NT2/D1 (cell line): ENCODE measurements at regions not wholly inside any gene's neighbourhood (a gene's known extent, or its start where the extent isn't known, plus 50 kb on each side); places are given as distances from the start of the nearest gene placed in this dataset.
"Not testable (repeated sequence)": the region's sequence is repeated elsewhere in the genome, so short reads cannot be mapped to it uniquely, and the experiment has no call there.

ENCODE experiments used
- DNase-seq: peaks from one replicate; pipeline ENCODE4 v3.0.0-alpha.2; 2011; ENCODE audit warnings: low read depth, low spot score
- H3K27me3 ChIP-seq: 2 replicates; pipeline ENCODE4 v1.6.0; 2011; ENCODE audit warnings: mild to moderate bottlenecking; ENCODE audit not compliant: insufficient read length, insufficient read depth
- H3K36me3 ChIP-seq: 2 replicates; pipeline ENCODE4 v1.6.1; 2011; ENCODE audit warnings: mild to moderate bottlenecking, low read length, mixed read lengths; ENCODE audit not compliant: insufficient read depth, insufficient read length
- H3K4me1 ChIP-seq: 2 replicates; pipeline ENCODE4 v1.5.1; 2011; ENCODE audit not compliant: insufficient read depth, insufficient read length
- H3K4me3 ChIP-seq: 2 replicates; pipeline ENCODE4 v1.5.1; 2011; ENCODE audit warnings: low read depth; ENCODE audit not compliant: insufficient read length
- H3K9ac ChIP-seq: 2 replicates; pipeline ENCODE4 v1.6.0; 2011; ENCODE audit warnings: low read depth; ENCODE audit not compliant: insufficient read length
- H3K9me3 ChIP-seq: 2 replicates; pipeline ENCODE4 v1.5.1; 2011; ENCODE audit warnings: mild to moderate bottlenecking, low read length; ENCODE audit not compliant: insufficient read depth
- SUZ12 ChIP-seq: IDR thresholded peaks from 2 replicates; pipeline ENCODE4 v1.6.1; 2011; ENCODE audit not compliant: insufficient read length, insufficient read depth; ENCODE audit errors: extremely low read depth
- YY1 ChIP-seq: IDR thresholded peaks from 2 replicates; pipeline ENCODE4 v1.6.1; 2011; ENCODE audit not compliant: insufficient read length, insufficient read depth
- ZNF274 ChIP-seq: IDR thresholded peaks from 2 replicates; pipeline ENCODE4 v1.6.1; 2011; ENCODE audit warnings: mild to moderate bottlenecking, low read depth, low read length

- no peak for TF ChIP-seq SUZ12
- TF ChIP-seq YY1, result no peak
- no peak for TF ChIP-seq ZNF274
- Histone ChIP-seq H3K9ac (no peak overlapping the region), H3K27me3 (no peaks in the 10 kb centered on the region), H3K4me1 (peaks cover 4% of the 10 kb centered on the region), H3K4me3 (no peak overlapping the region), H3K9me3 (no peaks in the 10 kb centered on the region), H3K36me3 (no peaks in the 10 kb centered on the region)
- no peak for DNase-seq
These were observed 75.1 kb upstream of the NUP50 start for GRCh38 chr22:45088576-45088975.

- H3K4me3 ChIP-seq, result no peak overlapping the region
- DNase-seq, result peak; percentile 78
- no peak overlapping the region for H3K9ac ChIP-seq
- H3K27me3 ChIP-seq, result no peaks in the 10 kb centered on the region
- H3K9me3 ChIP-seq, result no peaks in the 10 kb centered on the region
- peaks cover 7% of the 10 kb centered on the region for H3K4me1 ChIP-seq
- TF ChIP-seq SUZ12 (no peak), ZNF274 (no peak), YY1 (no peak)
- no peaks in the 10 kb centered on the region for H3K36me3 ChIP-seq
These were observed 73.2 kb upstream of the NUP50 start for GRCh38 chr22:45090497-45090910.

- no peak for TF ChIP-seq ZNF274
- no peak for TF ChIP-seq SUZ12
- no peak for TF ChIP-seq YY1
- no peaks in the 10 kb centered on the region for H3K36me3 ChIP-seq
These were observed 72.4 kb upstream of the NUP50 start for GRCh38 chr22:45091254-45091854.

GRCh38 chr22:45091875-45092274 lies 71.8 kb upstream of the NUP50 start:
- not testable (repeated sequence) for H3K36me3 ChIP-seq, H3K4me3 ChIP-seq, H3K4me1 ChIP-seq, H3K27me3 ChIP-seq, H3K9me3 ChIP-seq, DNase-seq
- peak overlapping the region; percentile 11 for H3K9ac ChIP-seq

More at GRCh38 chr22:45091254-45091854, 72.4 kb upstream of the NUP50 start:
- H3K9ac ChIP-seq, result peak overlapping the region; percentile 11
- no peak overlapping the region for H3K4me3 ChIP-seq
- no peaks in the 10 kb centered on the region for H3K27me3 ChIP-seq
- no peaks in the 10 kb centered on the region for H3K9me3 ChIP-seq
- H3K4me1 ChIP-seq, result peaks cover 7% of the 10 kb centered on the region
- DNase-seq, result no peak

GRCh38 chr22:45092644-45093043 lies 71.1 kb upstream of the NUP50 start:
- no peak overlapping the region for H3K4me3 ChIP-seq
- no peaks in the 10 kb centered on the region for H3K9me3 ChIP-seq
- H3K4me1 ChIP-seq, result peaks cover 7% of the 10 kb centered on the region
- H3K36me3 ChIP-seq, result no peaks in the 10 kb centered on the region
- no peak for DNase-seq
- H3K27me3 ChIP-seq, result no peaks in the 10 kb centered on the region
- no peak overlapping the region for H3K9ac ChIP-seq
- TF ChIP-seq SUZ12 (no peak), ZNF274 (no peak), YY1 (no peak)

- TF ChIP-seq SUZ12 (no peak), YY1 (no peak), ZNF274 (no peak)
- Histone ChIP-seq H3K4me1 (peaks cover 7% of the 10 kb centered on the region), H3K9ac (no peak overlapping the region), H3K4me3 (no peak overlapping the region), H3K36me3 (no peaks in the 10 kb centered on the region), H3K9me3 (no peaks in the 10 kb centered on the region), H3K27me3 (no peaks in the 10 kb centered on the region)
- DNase-seq, result no peak
These were observed 70.1 kb upstream of the NUP50 start for GRCh38 chr22:45093609-45094008.

GRCh38 chr22:45094081-45094720 lies 69.5 kb upstream of the NUP50 start:
- Histone ChIP-seq H3K4me1 (peaks cover 7% of the 10 kb centered on the region), H3K27me3 (no peaks in the 10 kb centered on the region), H3K4me3 (no peak overlapping the region), H3K9ac (no peak overlapping the region), H3K36me3 (no peaks in the 10 kb centered on the region), H3K9me3 (no peaks in the 10 kb centered on the region)
- TF ChIP-seq YY1 (no peak), ZNF274 (no peak), SUZ12 (no peak)
- DNase-seq, result no peak
